ENCODE measurements at regions not wholly inside any gene's neighbourhood (a gene's known extent, or its start where the extent isn't known, plus 50 kb on each side); places are given as distances from the start of the nearest gene placed in this dataset.

DNA sequence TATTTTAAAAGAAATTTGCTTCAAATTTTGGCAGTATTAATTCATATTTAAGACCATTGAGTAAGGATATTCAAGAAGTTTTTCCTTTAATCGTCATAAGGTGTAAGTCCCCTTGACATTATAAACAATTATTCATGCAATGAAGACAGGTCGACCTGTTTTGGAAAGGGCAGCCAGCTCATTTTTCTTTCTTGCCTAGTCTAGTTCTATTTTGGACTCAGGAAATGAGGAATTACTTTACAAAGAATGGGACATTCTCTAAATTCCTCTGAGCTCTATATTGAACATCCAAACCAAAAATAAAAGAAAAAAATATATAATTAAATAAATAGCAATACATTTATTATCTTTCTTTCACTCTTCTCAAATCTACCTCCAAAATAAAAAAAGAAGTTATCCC lies 595.6 kb upstream of the KIF2B start:
- ATAC-seq (ENCODE audit: low read depth) (no peak), DNase-seq (no peak)
- H2BK20ac ChIP-seq (ENCODE audit: low read depth, low read length): no peak overlapping the region
- H4K20me1 ChIP-seq (ENCODE audit: insufficient read depth, low read length): no peaks in the 10 kb centered on the region
- H3K18ac ChIP-seq (ENCODE audit: low read depth, low read length): no peak overlapping the region
- H3K27me3 ChIP-seq (ENCODE audit: control insufficient read depth, insufficient read depth, low read length): no peaks in the 10 kb centered on the region
- ChIA-PET POLR2A (ENCODE audit: unreplicated experiment) (no interaction called here), CTCF (no interaction called here)
- dilution Hi-C loops (cut with HindIII; ENCODE audit: low sequenced_read_pairs, unreplicated experiment): no loop called here
- H2AK5ac ChIP-seq (ENCODE audit: low read depth, low read length): no peak overlapping the region
- H3K9me1 ChIP-seq (ENCODE audit: insufficient read depth, low read length): no peaks in the 10 kb centered on the region
- no peak overlapping the region for H2BK5ac ChIP-seq (ENCODE audit: low read depth, low read length, poor library complexity, severe bottlenecking)
- BruUV-seq (replicated peaks): no TSS peak
- no peak overlapping the region for H3K23ac ChIP-seq (ENCODE audit: low read depth, low read length)
- H4K8ac ChIP-seq (ENCODE audit: low read depth in 2 of 2, low read length in 2 of 2): no peak overlapping the region
- no peaks in the 10 kb centered on the region for H3K4me1 ChIP-seq (ENCODE audit: control insufficient read depth, insufficient read depth, low read length)
- no peak overlapping the region for H4K91ac ChIP-seq (ENCODE audit: insufficient read depth, low read depth, low read length)
- H2AK9ac ChIP-seq (replicated peaks; ENCODE audit: low read depth, low read length, poor library complexity): no peak overlapping the region
- H2AFZ ChIP-seq (replicated peaks; ENCODE audit: low read length, poor library complexity): no peak overlapping the region
- H3K79me1 ChIP-seq (ENCODE audit: low read depth in 1 of 2, low read length in 2 of 2): no peaks in the 10 kb centered on the region
- H3K4me3 ChIP-seq (ENCODE audit: insufficient read depth, low read depth, low read length): no peak overlapping the region
- no peak overlapping the region for H2BK15ac ChIP-seq (ENCODE audit: low read depth, low read length)
- no peak overlapping the region for H3K4ac ChIP-seq (ENCODE audit: low read depth, low read length)
- H3K14ac ChIP-seq (replicated peaks; ENCODE audit: low read depth, low read length): no peak overlapping the region
- H3K27ac ChIP-seq (ENCODE audit: insufficient read depth, low read length): no peak overlapping the region
- no peaks in the 10 kb centered on the region for H3K36me3 ChIP-seq (ENCODE audit: control insufficient read depth, insufficient read depth, low read length)
- no peak overlapping the region for H3K4me2 ChIP-seq (ENCODE audit: low read depth, low read length)
- H3K9me3 ChIP-seq (ENCODE audit: control insufficient read depth, insufficient read depth, low read length): no peaks in the 10 kb centered on the region
- in situ Hi-C loops (cut with MboI; ENCODE audit: low sequenced_read_pairs): no loop called here
- no peak overlapping the region for H4K5ac ChIP-seq (ENCODE audit: low read depth, low read length)
- no peak overlapping the region for H2BK120ac ChIP-seq (ENCODE audit: low read depth, low read length)
- TF ChIP-seq RAD21 (IDR thresholded peaks at IDR 0.05; ENCODE audit: low read length) (no peak), POLR2A (IDR thresholded peaks at IDR 0.05; ENCODE audit: low read depth, low read length) (no peak), MAFK (IDR thresholded peaks at IDR 0.05; ENCODE audit: low read depth, low read length) (no peak), SMC3 (IDR thresholded peaks at IDR 0.05; ENCODE audit: low read depth, low read length) (no peak), BHLHE40 (IDR thresholded peaks at IDR 0.05; ENCODE audit: low read depth, low read length) (no peak), MXI1 (IDR thresholded peaks at IDR 0.05; ENCODE audit: borderline replicate concordance, low read depth, low read length) (no peak), FOS (IDR thresholded peaks at IDR 0.05; ENCODE audit: low read depth, low read length) (no peak), NFE2L2 (IDR thresholded peaks at IDR 0.05; ENCODE audit: low read depth, low read length) (no peak), RFX5 (IDR thresholded peaks at IDR 0.05; ENCODE audit: low read depth, low read length) (no peak), RCOR1 (IDR thresholded peaks at IDR 0.05; ENCODE audit: insufficient replicate concordance, low read length) (no peak), CHD1 (IDR thresholded peaks at IDR 0.05; ENCODE audit: low read depth, low read length) (no peak), MAZ (IDR thresholded peaks at IDR 0.05; ENCODE audit: borderline replicate concordance, low read depth, low read length) (no peak), CEBPB (IDR thresholded peaks at IDR 0.05; ENCODE audit: low read depth, low read length) (no peak)
- TF ChIP-seq, protein P1, sequence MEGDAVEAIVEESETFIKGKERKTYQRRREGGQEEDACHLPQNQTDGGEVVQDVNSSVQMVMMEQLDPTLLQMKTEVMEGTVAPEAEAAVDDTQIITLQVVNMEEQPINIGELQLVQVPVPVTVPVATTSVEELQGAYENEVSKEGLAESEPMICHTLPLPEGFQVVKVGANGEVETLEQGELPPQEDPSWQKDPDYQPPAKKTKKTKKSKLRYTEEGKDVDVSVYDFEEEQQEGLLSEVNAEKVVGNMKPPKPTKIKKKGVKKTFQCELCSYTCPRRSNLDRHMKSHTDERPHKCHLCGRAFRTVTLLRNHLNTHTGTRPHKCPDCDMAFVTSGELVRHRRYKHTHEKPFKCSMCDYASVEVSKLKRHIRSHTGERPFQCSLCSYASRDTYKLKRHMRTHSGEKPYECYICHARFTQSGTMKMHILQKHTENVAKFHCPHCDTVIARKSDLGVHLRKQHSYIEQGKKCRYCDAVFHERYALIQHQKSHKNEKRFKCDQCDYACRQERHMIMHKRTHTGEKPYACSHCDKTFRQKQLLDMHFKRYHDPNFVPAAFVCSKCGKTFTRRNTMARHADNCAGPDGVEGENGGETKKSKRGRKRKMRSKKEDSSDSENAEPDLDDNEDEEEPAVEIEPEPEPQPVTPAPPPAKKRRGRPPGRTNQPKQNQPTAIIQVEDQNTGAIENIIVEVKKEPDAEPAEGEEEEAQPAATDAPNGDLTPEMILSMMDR (conservative IDR thresholded peaks at IDR 0.05; ENCODE audit: low read depth, low read length): no peak
- TF ChIP-seq, protein P2, sequence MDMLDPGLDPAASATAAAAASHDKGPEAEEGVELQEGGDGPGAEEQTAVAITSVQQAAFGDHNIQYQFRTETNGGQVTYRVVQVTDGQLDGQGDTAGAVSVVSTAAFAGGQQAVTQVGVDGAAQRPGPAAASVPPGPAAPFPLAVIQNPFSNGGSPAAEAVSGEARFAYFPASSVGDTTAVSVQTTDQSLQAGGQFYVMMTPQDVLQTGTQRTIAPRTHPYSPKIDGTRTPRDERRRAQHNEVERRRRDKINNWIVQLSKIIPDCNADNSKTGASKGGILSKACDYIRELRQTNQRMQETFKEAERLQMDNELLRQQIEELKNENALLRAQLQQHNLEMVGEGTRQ (IDR thresholded peaks at IDR 0.05; ENCODE audit: low read depth, low read length): no peak
- TF ChIP-seq, protein P3, sequence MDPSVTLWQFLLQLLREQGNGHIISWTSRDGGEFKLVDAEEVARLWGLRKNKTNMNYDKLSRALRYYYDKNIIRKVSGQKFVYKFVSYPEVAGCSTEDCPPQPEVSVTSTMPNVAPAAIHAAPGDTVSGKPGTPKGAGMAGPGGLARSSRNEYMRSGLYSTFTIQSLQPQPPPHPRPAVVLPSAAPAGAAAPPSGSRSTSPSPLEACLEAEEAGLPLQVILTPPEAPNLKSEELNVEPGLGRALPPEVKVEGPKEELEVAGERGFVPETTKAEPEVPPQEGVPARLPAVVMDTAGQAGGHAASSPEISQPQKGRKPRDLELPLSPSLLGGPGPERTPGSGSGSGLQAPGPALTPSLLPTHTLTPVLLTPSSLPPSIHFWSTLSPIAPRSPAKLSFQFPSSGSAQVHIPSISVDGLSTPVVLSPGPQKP (IDR thresholded peaks at IDR 0.05; ENCODE audit: borderline replicate concordance, low read depth, low read length): no peak
- H3K9ac ChIP-seq (ENCODE audit: low read depth, low read length): no peak overlapping the region
- H3K56ac ChIP-seq (ENCODE audit: extremely low read depth, insufficient read depth, low read length): no peak overlapping the region
- intact Hi-C loops (cut with micrococcal nuclease): no loop called here
- no CpG with 5 or more reads among the region's 2 CpGs for WGBS, 2 experiments (ENCODE audit: extremely low coverage in 2 of 2, insufficient read length in 1 of 2)

Data from IMR-90 (cell line).